ENCODE measurements at regions not wholly inside any gene's neighbourhood (a gene's known extent, or its start where the extent isn't known, plus 50 kb on each side); places are given as distances from the start of the nearest gene placed in this dataset.

DNA sequence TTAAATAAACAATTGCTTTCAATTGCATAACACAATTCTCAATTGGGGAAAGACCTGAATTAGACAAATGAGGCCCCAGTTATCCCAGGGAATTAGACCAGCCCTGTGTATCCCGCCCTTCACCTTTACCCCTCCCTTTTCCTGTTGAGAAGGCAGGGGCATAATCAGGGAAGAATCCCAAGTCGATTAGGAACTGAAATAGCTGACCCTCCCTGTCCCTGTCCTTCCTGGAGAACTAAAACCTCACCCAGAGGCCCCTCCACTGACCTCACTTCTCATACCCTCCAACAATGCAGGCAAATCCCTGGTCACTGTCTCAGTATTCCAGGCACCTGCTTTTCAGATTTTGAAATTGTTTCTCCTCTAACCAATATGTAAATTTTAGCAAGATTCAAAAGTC, 165.4 kb upstream of the CDH11 start:
- BruUV-seq (replicated peaks): no TSS peak
- no peak for TF ChIP-seq CTCF (conservative IDR thresholded peaks at IDR 0.05; ENCODE audit: low read length)
- Histone ChIP-seq H3K4me1 (ENCODE audit: insufficient read depth, low read length, poor library complexity, severe bottlenecking) (no peaks in the 10 kb centered on the region), H3K27ac (ENCODE audit: low read depth, low read length, poor library complexity, severe bottlenecking) (no peak overlapping the region), H3K4me3 (ENCODE audit: low read depth, low read length, poor library complexity, severe bottlenecking) (no peak overlapping the region), H3K4me2 (ENCODE audit: low read length) (no peak overlapping the region), H3K36me3 (ENCODE audit: insufficient read depth, low read length) (no peaks in the 10 kb centered on the region), H3K9me3 (ENCODE audit: low read length) (no peaks in the 10 kb centered on the region), H3K79me2 (ENCODE audit: insufficient read depth, low read depth, low read length) (no peaks in the 10 kb centered on the region), H3K9me2 (ENCODE audit: insufficient read depth, low read length) (no peaks in the 10 kb centered on the region), H2AFZ (ENCODE audit: low read length) (no peak overlapping the region), H4K20me1 (ENCODE audit: insufficient read depth, low read length) (no peaks in the 10 kb centered on the region)
- no peak for DNase-seq (ENCODE audit: low spot score)
- intact Hi-C loops (cut with micrococcal nuclease; ENCODE audit: unreplicated experiment): no loop called here
- CTCF ChIA-PET (ENCODE audit: unreplicated experiment): no interaction called here
- POLR2A ChIA-PET: no interaction called here

GRCh38 chr16:65285128-65286048, 163.5 kb upstream of the CDH11 start:
- POLR2A ChIA-PET: interaction anchor here (0.6 kb wide), 1 partner anchor 263 kb away, joined by 3 read pairs; no protein-coding TSS in a partner anchor
- no peak for DNase-seq (ENCODE audit: low spot score)
- Histone ChIP-seq H3K79me2 (ENCODE audit: insufficient read depth, low read depth, low read length) (no peaks in the 10 kb centered on the region), H3K4me1 (ENCODE audit: insufficient read depth, low read length, poor library complexity, severe bottlenecking) (no peaks in the 10 kb centered on the region), H3K9me2 (ENCODE audit: insufficient read depth, low read length) (no peaks in the 10 kb centered on the region), H4K20me1 (ENCODE audit: insufficient read depth, low read length) (no peaks in the 10 kb centered on the region), H2AFZ (ENCODE audit: low read length) (no peak overlapping the region), H3K4me2 (ENCODE audit: low read length) (no peak overlapping the region), H3K27ac (ENCODE audit: low read depth, low read length, poor library complexity, severe bottlenecking) (no peak overlapping the region), H3K9me3 (ENCODE audit: low read length) (no peaks in the 10 kb centered on the region), H3K36me3 (ENCODE audit: insufficient read depth, low read length) (no peaks in the 10 kb centered on the region), H3K4me3 (ENCODE audit: low read depth, low read length, poor library complexity, severe bottlenecking) (no peak overlapping the region)
- CTCF ChIA-PET (ENCODE audit: unreplicated experiment): no interaction called here
- BruUV-seq (replicated peaks): no TSS peak
- no peak for TF ChIP-seq EZH2phosphoT487 (IDR thresholded peaks at IDR 0.05; ENCODE audit: borderline replicate concordance, low read depth, low read length)
- no peak for TF ChIP-seq CTCF (conservative IDR thresholded peaks at IDR 0.05; ENCODE audit: low read length)
- intact Hi-C loops (cut with micrococcal nuclease; ENCODE audit: unreplicated experiment): no loop called here

DNA sequence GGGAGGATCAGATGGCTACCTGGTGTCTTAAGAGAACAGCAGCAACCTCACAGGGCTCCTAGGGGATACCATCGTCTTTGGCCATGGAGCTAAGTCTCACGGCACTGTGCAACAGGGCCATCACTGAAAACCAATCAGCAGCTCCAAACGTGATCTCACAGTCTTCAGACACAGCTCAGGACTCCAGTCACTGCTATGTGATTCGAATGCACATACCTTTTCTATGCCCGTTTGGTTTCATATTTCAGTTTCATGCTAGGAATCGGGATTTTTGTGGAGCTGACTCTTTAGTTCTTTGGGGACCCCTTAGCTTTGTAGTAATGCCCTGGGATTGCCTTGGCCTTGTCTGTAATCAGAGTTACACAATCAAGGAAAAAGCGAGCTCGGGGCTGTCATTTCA, 162.8 kb upstream of the CDH11 start:
- no peaks in the 10 kb centered on the region for H3K9me2 ChIP-seq (ENCODE audit: insufficient read depth, low read length)
- POLR2A ChIA-PET: interaction anchor here (0.6 kb wide), 2 partner anchors 10 to 263 kb away, joined by 3 to 4 read pairs; no protein-coding TSS in a partner anchor
- H3K27ac ChIP-seq (ENCODE audit: low read depth, low read length, poor library complexity, severe bottlenecking): no peak overlapping the region
- H2AFZ ChIP-seq (ENCODE audit: low read length): no peak overlapping the region
- H3K9me3 ChIP-seq (ENCODE audit: low read length): no peaks in the 10 kb centered on the region
- no peak for DNase-seq (ENCODE audit: low spot score)
- H3K4me3 ChIP-seq (ENCODE audit: low read depth, low read length, poor library complexity, severe bottlenecking): no peak overlapping the region
- H3K4me2 ChIP-seq (ENCODE audit: low read length): no peak overlapping the region
- no TSS peak for BruUV-seq (replicated peaks)
- H3K4me1 ChIP-seq (ENCODE audit: insufficient read depth, low read length, poor library complexity, severe bottlenecking): no peaks in the 10 kb centered on the region
- no peaks in the 10 kb centered on the region for H3K36me3 ChIP-seq (ENCODE audit: insufficient read depth, low read length)
- H3K79me2 ChIP-seq (ENCODE audit: insufficient read depth, low read depth, low read length): no peaks in the 10 kb centered on the region
- intact Hi-C loops (cut with micrococcal nuclease; ENCODE audit: unreplicated experiment): no loop called here
- TF ChIP-seq EZH2phosphoT487 (IDR thresholded peaks at IDR 0.05; ENCODE audit: borderline replicate concordance, low read depth, low read length) (no peak), CTCF (conservative IDR thresholded peaks at IDR 0.05; ENCODE audit: low read length) (no peak)
- CTCF ChIA-PET (ENCODE audit: unreplicated experiment): no interaction called here
- H4K20me1 ChIP-seq (ENCODE audit: insufficient read depth, low read length): no peaks in the 10 kb centered on the region
